MCF 10A (cell line): ENCODE measurements at regions not wholly inside any gene's neighbourhood (a gene's known extent, or its start where the extent isn't known, plus 50 kb on each side); places are given as distances from the start of the nearest gene placed in this dataset.

Source experiments
- BruUV-seq: library from RNA; stranded (reverse); fragments of 400-500 nt; replicated peaks from 2 replicates; lab custom pipeline; 2021; lab: Mats Ljungman, UMichigan
- CTCF ChIA-PET: fragments of 300-600 bp; sonication (Branson Sonifier 250); formaldehyde crosslinking; extraction: SDS; loops from one replicate; lab custom pipeline; 2021; ENCODE audit warnings: antibody characterized with exemption, inconsistent platforms; lab: Yijun Ruan, JAX
- POLR2A ChIA-PET: fragments of 300-600, 350-650 bp; sonication (Branson Sonifier 250); formaldehyde crosslinking; extraction: SDS; loops from one replicate; lab custom pipeline; 2020; ENCODE audit warnings: antibody characterized with exemption, inconsistent platforms; lab: Yijun Ruan, JAX
- DNase-seq: peaks from one replicate; pipeline ENCODE4 v3.0.0-alpha.2; 2018; ENCODE audit not compliant: unreplicated experiment
- H3K27ac Mint-ChIP-seq: one replicate; pipeline ENCODE4 v1.8.0; 2022; ENCODE audit warnings: mild to moderate bottlenecking, low read depth, mixed read lengths; ENCODE audit not compliant: unreplicated experiment
- H3K27me3 Mint-ChIP-seq: one replicate; pipeline ENCODE4 v1.8.0; 2022; ENCODE audit warnings: mixed read lengths; ENCODE audit not compliant: insufficient read depth, unreplicated experiment
- H3K36me3 Mint-ChIP-seq: one replicate; pipeline ENCODE4 v1.8.0; 2022; ENCODE audit warnings: mild to moderate bottlenecking, moderate library complexity, mixed read lengths; ENCODE audit not compliant: insufficient read depth, unreplicated experiment
- H3K4me1 Mint-ChIP-seq: one replicate; pipeline ENCODE4 v1.8.0; 2022; ENCODE audit warnings: mixed read lengths; ENCODE audit not compliant: insufficient read depth, unreplicated experiment
- H3K4me3 Mint-ChIP-seq: one replicate; pipeline ENCODE4 v1.8.0; 2022; ENCODE audit warnings: mild to moderate bottlenecking, moderate library complexity, mixed read lengths; ENCODE audit not compliant: unreplicated experiment
- H3K9me3 Mint-ChIP-seq: one replicate; pipeline ENCODE4 v1.8.0; 2022; ENCODE audit warnings: mixed read lengths; ENCODE audit not compliant: unreplicated experiment
- intact Hi-C: fragments of 100-400 bp; cut with micrococcal nuclease; formaldehyde crosslinking; loops from 2 replicates; pipeline ENCODE4 v1.14.1; 2022
- TF ChIP-seq, protein P1 (sequence below): fragments of 200-600 bp; IDR thresholded peaks from one replicate; pipeline ENCODE4 v1.8.0; 2022; ENCODE audit warnings: antibody characterized with exemption, mild to moderate bottlenecking; ENCODE audit not compliant: unreplicated experiment

DNA sequence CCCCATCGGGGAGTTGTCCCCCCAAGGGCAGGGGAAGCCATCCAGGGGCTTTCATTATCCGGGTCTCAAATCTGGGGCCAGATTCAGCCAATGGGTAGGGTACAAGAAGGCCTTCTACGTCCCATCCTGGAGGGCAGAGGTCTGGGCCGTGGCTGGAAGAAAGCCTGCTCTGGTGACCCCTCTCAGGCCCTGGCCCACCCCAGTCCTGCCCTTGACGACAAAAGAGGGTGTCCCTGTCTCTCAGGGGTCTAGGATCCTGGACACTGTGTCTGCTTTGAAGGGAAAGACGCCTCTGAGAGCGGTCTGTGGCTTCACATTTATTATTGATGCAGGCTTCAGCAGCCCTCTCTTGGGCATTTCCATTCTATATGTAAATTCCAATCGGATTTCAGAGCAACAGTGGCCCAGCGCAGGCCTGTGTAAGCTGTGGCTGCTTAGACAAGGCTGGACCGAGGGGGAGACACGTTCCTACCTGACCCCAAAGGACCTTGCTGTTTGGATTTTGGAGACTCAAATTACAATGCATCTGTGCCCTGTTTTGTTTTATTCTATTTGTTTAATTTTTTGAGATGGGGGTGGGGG lies 83.2 kb upstream of the BAIAP2L1 start:
- CTCF ChIA-PET = interaction anchor here (0.7 kb wide), 1 partner anchor 99 kb away, joined by 3 read pairs; no protein-coding TSS in a partner anchor

DNA sequence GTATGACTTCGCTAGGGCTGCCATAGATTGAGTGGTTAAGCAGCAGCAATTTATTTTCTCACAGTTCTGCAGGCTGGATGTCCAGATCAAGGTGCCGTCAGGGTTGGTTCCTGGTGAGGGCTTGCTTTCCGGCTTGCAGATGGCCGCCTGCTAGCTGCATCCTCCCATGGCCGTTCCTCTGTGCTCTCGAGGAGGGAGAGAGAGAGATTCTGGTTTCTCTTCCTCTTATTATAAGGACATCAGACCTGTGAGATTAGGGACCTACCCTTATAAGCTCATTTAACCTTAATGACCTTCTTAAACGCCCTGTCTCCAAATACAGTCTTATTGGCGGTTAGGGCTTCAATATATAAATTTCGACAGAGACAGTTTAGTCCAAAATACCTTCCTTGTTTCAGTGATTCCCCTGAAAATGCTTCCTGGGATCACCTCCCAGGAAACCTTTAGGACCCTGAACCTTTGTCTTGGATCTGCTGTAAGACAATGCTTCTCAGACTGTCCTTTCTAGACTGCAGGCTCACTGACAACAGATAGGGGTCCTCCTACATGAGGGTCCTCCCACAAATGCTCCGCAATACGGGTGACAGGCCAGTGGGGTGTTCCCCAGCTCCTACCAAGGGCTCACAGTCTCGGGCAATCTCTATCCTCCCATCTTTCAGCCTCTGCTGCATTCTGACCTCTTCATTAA lies 82.5 kb upstream of the BAIAP2L1 start:
- Mint-ChIP-seq H3K27me3 (peaks cover 8% of the 10 kb centered on the region), H3K4me3 (no peak overlapping the region), H3K9me3 (no peaks in the 10 kb centered on the region), H3K36me3 (no peaks in the 10 kb centered on the region), H3K4me1 (no peaks in the 10 kb centered on the region), H3K27ac (no peak overlapping the region)
- intact Hi-C loops = no loop called here
- ChIA-PET POLR2A (no interaction called here), CTCF (interaction anchor here (0.6 to 0.7 kb wide), 2 partner anchors 99 to 379 kb away, joined by 3 to 4 read pairs; no protein-coding TSS in a partner anchor)
- BruUV-seq = no TSS peak
- DNase-seq = no peak
- TF ChIP-seq, protein P1, sequence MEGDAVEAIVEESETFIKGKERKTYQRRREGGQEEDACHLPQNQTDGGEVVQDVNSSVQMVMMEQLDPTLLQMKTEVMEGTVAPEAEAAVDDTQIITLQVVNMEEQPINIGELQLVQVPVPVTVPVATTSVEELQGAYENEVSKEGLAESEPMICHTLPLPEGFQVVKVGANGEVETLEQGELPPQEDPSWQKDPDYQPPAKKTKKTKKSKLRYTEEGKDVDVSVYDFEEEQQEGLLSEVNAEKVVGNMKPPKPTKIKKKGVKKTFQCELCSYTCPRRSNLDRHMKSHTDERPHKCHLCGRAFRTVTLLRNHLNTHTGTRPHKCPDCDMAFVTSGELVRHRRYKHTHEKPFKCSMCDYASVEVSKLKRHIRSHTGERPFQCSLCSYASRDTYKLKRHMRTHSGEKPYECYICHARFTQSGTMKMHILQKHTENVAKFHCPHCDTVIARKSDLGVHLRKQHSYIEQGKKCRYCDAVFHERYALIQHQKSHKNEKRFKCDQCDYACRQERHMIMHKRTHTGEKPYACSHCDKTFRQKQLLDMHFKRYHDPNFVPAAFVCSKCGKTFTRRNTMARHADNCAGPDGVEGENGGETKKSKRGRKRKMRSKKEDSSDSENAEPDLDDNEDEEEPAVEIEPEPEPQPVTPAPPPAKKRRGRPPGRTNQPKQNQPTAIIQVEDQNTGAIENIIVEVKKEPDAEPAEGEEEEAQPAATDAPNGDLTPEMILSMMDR = no peak

More for the DNA sequence above, 83.2 kb upstream of the BAIAP2L1 start:
- Mint-ChIP-seq H3K36me3 (no peaks in the 10 kb centered on the region), H3K27ac (no peak overlapping the region), H3K4me3 (no peak overlapping the region), H3K27me3 (peaks cover 8% of the 10 kb centered on the region), H3K4me1 (no peaks in the 10 kb centered on the region), H3K9me3 (no peaks in the 10 kb centered on the region)
- TF ChIP-seq, protein P1 = no peak
- POLR2A ChIA-PET = no interaction called here
- intact Hi-C loops = no loop called here
- BruUV-seq = no TSS peak
- DNase-seq = no peak

DNA sequence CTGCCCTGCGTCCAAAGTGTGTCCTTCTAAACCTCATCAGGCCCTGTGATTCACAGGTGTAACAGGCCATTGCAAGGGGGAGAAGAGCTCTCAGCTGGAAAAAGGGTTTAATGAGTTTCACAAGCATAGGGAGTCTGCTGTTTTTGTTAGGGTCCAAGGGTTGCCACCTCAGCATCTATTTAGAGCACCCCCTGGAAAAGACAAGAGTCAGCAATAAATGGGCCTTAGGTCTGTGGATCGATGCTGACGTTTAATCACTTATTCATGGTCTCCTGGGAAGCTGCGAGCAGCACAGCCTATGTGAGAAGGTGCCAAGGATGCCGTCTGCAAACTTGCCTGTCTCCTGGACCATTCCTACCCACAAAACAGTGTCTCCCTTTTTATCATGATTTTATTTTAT lies 78.4 kb upstream of the BAIAP2L1 start:
- H3K4me3 Mint-ChIP-seq = no peak overlapping the region
- H3K36me3 Mint-ChIP-seq = no peaks in the 10 kb centered on the region
- H3K27me3 Mint-ChIP-seq = peaks cover 2% of the 10 kb centered on the region
- POLR2A ChIA-PET = no interaction called here
- H3K4me1 Mint-ChIP-seq = peaks cover 6% of the 10 kb centered on the region
- CTCF ChIA-PET = interaction anchor here (0.7 to 1.6 kb wide), 3 partner anchors 16 to 357 kb away, joined by 3 to 5 read pairs (median 3); no protein-coding TSS in a partner anchor
- intact Hi-C loops = no loop called here
- H3K9me3 Mint-ChIP-seq = no peaks in the 10 kb centered on the region
- H3K27ac Mint-ChIP-seq = no peak overlapping the region
- TF ChIP-seq, protein P1 = no peak
- no TSS peak for BruUV-seq
- DNase-seq = no peak

DNA sequence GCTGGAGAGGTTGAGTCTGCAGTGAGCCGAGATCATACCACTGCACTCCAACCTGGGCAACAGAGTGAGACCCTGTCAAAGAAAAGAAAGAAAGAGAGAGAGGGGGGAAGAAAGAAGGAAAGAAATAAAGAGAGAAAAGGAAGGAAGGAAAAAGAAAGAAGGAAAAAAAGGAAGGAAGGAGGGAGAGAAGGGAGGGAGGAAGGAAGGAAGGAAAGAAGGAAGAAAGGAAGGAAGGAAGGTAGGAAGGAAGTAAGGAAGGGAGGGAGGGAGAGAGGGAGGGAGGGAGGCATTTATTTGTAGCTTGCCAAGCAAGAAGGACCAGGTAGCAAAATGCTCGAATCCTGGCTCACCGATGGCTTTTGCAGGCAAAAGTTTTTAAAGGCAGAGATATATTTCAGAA lies 74.5 kb upstream of the BAIAP2L1 start:
- Mint-ChIP-seq H3K9me3 (no peaks in the 10 kb centered on the region), H3K4me1 (peaks cover 6% of the 10 kb centered on the region), H3K27me3 (no peaks in the 10 kb centered on the region), H3K4me3 (no peak overlapping the region), H3K27ac (peak overlapping the region; percentile 5), H3K36me3 (no peaks in the 10 kb centered on the region)
- BruUV-seq = no TSS peak
- TF ChIP-seq, protein P1 = no peak
- intact Hi-C loops = no loop called here
- CTCF ChIA-PET = no interaction called here
- POLR2A ChIA-PET = no interaction called here
- DNase-seq = no peak
